LNCAP (cell line): ENCODE measurements at regions not wholly inside any gene's neighbourhood (a gene's known extent, or its start where the extent isn't known, plus 50 kb on each side); places are given as distances from the start of the nearest gene placed in this dataset.

Experiments
- CTCF ChIP-seq: fragments of 450-650 bp; IDR thresholded peaks from 2 replicates; pipeline ENCODE4 v1.5.1; 2017; ENCODE audit warnings: mild to moderate bottlenecking

- no peak for TF ChIP-seq CTCF
Observed at GRCh38 chr14:51566831-51567582, 84.7 kb upstream of the FRMD6 start.

- no peak for TF ChIP-seq CTCF
Observed at GRCh38 chr14:51568366-51568765, 83.3 kb upstream of the FRMD6 start.

GRCh38 chr14:51573607-51574006 lies 78.1 kb upstream of the FRMD6 start:
- no peak for TF ChIP-seq CTCF

GRCh38 chr14:51574009-51574408 lies 77.7 kb upstream of the FRMD6 start:
- no peak for TF ChIP-seq CTCF

GRCh38 chr14:51575349-51576116 lies 76.2 kb upstream of the FRMD6 start:
- no peak for TF ChIP-seq CTCF

GRCh38 chr14:51576117-51576430 lies 75.6 kb upstream of the FRMD6 start:
- no peak for TF ChIP-seq CTCF

GRCh38 chr14:51576879-51577278 lies 74.8 kb upstream of the FRMD6 start:
- no peak for TF ChIP-seq CTCF
